RKO (cell line): ENCODE measurements at regions not wholly inside any gene's neighbourhood (a gene's known extent, or its start where the extent isn't known, plus 50 kb on each side); places are given as distances from the start of the nearest gene placed in this dataset.
"Not testable (repeated sequence)": the region's sequence is repeated elsewhere in the genome, so short reads cannot be mapped to it uniquely, and the experiment has no call there.

Experiments
- DNase-seq: peaks from one replicate; pipeline ENCODE4 v3.0.0-alpha.2; 2016; ENCODE audit warnings: low spot score

- DNase-seq, result no peak
Observed at GRCh38 chr2:8234757-8235374, 447.0 kb upstream of the ID2 start.

GRCh38 chr2:8235419-8235818, 446.4 kb upstream of the ID2 start:
- DNase-seq, result no peak

GRCh38 chr2:8236391-8236790, 445.5 kb upstream of the ID2 start:
- no peak for DNase-seq

GRCh38 chr2:8238521-8239230, 443.2 kb upstream of the ID2 start:
- DNase-seq, result no peak

GRCh38 chr2:8239531-8240088, 442.2 kb upstream of the ID2 start:
- DNase-seq, result no peak

- no peak for DNase-seq
Observed at GRCh38 chr2:8241317-8241716, 440.5 kb upstream of the ID2 start.

GRCh38 chr2:8242739-8243138, 439.1 kb upstream of the ID2 start:
- no peak for DNase-seq

GRCh38 chr2:8243748-8244400, 438.0 kb upstream of the ID2 start:
- DNase-seq, result no peak

GRCh38 chr2:8244639-8245038, 437.2 kb upstream of the ID2 start:
- no peak for DNase-seq

GRCh38 chr2:8246137-8246536, 435.7 kb upstream of the ID2 start:
- no peak for DNase-seq

- no peak for DNase-seq
Observed at GRCh38 chr2:8247905-8248622, 433.8 kb upstream of the ID2 start.

GRCh38 chr2:8248623-8248957, 433.3 kb upstream of the ID2 start:
- DNase-seq, result no peak

GRCh38 chr2:8249141-8249540, 432.7 kb upstream of the ID2 start:
- no peak for DNase-seq

GRCh38 chr2:8249769-8250168, 432.1 kb upstream of the ID2 start:
- DNase-seq, result no peak

- not testable (repeated sequence) for DNase-seq
Observed at GRCh38 chr2:8250290-8250689, 431.6 kb upstream of the ID2 start.

- DNase-seq, result no peak
Observed at GRCh38 chr2:8251291-8251690, 430.6 kb upstream of the ID2 start.

- DNase-seq, result no peak
Observed at GRCh38 chr2:8251856-8252255, 430.0 kb upstream of the ID2 start.

- DNase-seq, result no peak
Observed at GRCh38 chr2:8252997-8253694, 428.7 kb upstream of the ID2 start.

GRCh38 chr2:8253781-8254180, 428.1 kb upstream of the ID2 start:
- no peak for DNase-seq

- DNase-seq, result not testable (repeated sequence)
Observed at GRCh38 chr2:8254214-8254613, 427.6 kb upstream of the ID2 start.

GRCh38 chr2:8254791-8255447, 426.9 kb upstream of the ID2 start:
- no peak for DNase-seq

GRCh38 chr2:8255448-8255800, 426.4 kb upstream of the ID2 start:
- no peak for DNase-seq
